ENCODE measurements at regions not wholly inside any gene's neighbourhood (a gene's known extent, or its start where the extent isn't known, plus 50 kb on each side); places are given as distances from the start of the nearest gene placed in this dataset.
"Not testable (repeated sequence)": the region's sequence is repeated elsewhere in the genome, so short reads cannot be mapped to it uniquely, and the experiment has no call there.

- DNase-seq (ENCODE audit: low spot score): no peak
These were observed 87.5 kb upstream of the ARID1B start for GRCh38 chr6:156689656-156690055.

- DNase-seq (ENCODE audit: low spot score): no peak
These were observed 88.6 kb upstream of the ARID1B start for GRCh38 chr6:156688620-156688971.

DNA sequence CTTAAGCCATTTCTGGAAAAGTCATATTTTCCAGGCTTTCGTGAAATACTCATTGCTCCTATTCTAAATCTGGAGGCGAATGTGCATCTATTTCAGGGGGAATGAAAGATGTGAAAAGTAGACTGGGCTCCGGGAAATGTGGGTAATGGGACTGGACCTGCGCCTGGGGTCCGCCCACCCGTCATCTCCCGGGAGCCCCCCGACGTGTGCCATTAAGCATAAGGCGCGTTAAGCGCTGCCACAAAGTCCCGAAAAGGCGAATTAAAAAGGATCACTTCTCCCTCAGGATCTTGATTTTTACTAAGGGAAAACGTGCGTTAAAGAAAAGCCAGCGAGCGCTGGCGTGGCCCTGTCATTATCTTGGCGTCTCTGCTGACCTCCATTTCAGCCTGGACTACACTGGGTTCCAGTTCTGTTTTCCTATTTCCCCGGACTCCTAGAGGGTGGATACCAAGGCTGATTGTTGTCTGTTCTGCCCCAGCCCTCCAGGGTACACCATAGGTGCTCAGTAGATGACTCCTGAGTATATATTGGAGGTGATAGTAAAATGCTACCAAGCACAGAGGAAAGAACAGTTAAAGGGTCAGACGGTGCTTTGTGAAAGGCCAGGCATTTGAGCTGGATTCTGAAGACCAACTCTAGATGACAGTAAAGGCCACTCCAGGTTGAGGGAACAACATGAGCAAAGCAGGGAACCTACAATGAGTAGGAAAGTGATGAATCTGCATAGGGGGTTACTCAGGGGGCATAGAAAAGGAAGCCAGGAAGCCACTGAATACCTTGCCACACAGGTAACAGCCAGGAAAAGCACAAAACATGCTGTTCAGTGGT lies 89.2 kb upstream of the ARID1B start:
- DNase-seq (ENCODE audit: low spot score): peak; percentile 55

GRCh38 chr6:156686995-156687788 lies 90.0 kb upstream of the ARID1B start:
- DNase-seq (ENCODE audit: low spot score): peak; percentile 82

GRCh38 chr6:156686301-156686994 lies 90.7 kb upstream of the ARID1B start:
- peak; percentile 81 for DNase-seq (ENCODE audit: low spot score)

DNA sequence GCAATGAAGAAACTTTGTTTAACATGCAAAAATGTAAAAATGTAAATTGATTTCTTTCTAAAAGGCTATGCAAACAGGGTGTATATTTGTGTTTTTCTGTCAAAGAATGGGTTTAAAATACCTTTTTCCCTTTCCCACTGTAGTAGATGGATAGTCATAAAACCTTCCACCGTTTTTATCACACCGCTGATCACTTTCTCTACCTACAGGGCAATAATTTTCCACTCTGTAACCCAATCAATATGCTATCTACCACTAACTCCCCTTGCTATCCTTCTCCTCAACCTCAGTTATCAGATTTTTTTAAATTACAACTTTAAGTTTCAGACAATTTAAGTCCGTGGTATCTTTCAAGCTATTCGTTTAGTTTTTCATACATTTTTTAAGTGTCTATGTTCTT lies 91.4 kb upstream of the ARID1B start:
- no peak for DNase-seq (ENCODE audit: low spot score)

- DNase-seq (ENCODE audit: low spot score): no peak
These were observed 93.4 kb upstream of the ARID1B start for GRCh38 chr6:156683821-156684220.

DNA sequence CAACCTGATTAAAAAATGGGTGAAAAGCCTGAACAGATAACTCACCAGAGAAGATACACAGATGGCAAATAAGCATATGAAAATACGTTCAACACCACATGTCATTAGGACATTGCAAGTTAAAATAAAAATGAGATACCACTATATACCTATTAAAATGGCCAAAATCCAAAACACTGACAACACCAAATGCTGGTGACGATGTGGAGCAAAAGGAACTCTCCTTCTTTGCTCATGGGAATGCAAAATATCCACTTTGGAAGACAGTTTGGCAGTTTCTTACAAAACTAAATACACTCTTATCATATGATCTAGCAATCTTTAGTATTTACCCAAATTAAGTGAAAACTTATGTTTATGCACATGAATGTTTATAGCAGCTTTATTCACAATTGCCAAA lies 100.5 kb upstream of the ARID1B start:
- DNase-seq (ENCODE audit: low spot score): no peak

- no peak for DNase-seq (ENCODE audit: low spot score)
These were observed 103.0 kb upstream of the ARID1B start for GRCh38 chr6:156674197-156674596.

DNA sequence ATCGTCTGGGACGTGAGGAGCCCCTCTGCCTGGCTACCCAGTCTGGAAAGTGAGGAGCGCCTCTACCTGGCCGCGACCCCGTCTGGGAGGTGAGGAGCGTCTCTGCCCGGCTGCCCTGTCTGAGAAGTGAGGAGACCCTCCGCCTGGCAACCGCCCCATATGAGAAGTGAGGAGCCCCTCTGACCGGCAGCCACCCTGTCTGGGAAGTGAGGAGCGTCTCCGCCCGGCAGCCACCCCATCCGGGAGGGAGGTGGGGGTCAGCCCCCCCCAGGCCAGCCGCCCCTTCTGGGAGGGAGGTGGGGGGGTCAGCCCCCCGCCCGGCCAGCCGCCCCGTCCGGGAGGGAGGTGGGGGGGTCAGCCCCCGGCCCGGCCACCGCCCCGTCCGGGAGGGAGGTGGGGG lies 107.1 kb upstream of the ARID1B start:
- not testable (repeated sequence) for DNase-seq (ENCODE audit: low spot score)

- peak; percentile 83 for DNase-seq (ENCODE audit: low spot score)
These were observed 115.1 kb upstream of the ARID1B start for GRCh38 chr6:156662025-156662445.

DNA sequence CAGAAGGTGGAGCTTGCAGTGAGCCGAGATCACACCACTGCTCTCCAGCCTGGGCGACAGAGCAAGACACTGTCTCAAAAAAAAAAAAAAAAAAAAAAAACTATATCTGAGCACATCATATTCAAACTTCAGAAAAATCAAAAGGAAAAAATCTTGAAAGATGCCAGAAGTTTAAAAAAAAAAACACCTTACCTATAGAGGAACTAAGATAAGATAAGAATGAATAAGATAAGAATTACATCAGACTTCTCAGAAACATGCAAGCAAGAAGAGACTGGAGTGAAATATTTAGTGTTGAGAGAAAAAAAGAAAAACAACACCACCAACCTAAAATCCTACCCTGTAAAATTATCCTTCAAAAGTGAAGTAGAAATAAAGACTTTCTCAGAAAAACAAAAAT lies 116.8 kb upstream of the ARID1B start:
- DNase-seq (ENCODE audit: low spot score): no peak

DNA sequence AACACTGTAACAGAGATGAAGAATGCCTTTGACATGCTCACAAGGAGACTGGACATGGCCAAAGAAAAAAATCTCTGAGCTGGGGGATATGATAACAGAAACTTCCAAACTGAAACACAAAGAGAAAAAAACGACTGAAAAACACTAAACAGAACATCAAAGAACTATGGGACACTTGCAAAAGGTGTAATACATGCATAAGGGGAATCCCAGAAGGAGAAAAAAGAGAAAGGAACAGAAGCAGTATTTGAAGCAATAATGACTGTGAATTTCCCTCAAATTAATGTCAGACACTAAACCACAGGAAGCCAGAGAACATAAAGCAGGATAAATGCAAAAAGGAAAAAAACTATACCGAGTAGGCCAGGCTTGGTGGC lies 117.4 kb upstream of the ARID1B start:
- no peak for DNase-seq (ENCODE audit: low spot score)

DNA sequence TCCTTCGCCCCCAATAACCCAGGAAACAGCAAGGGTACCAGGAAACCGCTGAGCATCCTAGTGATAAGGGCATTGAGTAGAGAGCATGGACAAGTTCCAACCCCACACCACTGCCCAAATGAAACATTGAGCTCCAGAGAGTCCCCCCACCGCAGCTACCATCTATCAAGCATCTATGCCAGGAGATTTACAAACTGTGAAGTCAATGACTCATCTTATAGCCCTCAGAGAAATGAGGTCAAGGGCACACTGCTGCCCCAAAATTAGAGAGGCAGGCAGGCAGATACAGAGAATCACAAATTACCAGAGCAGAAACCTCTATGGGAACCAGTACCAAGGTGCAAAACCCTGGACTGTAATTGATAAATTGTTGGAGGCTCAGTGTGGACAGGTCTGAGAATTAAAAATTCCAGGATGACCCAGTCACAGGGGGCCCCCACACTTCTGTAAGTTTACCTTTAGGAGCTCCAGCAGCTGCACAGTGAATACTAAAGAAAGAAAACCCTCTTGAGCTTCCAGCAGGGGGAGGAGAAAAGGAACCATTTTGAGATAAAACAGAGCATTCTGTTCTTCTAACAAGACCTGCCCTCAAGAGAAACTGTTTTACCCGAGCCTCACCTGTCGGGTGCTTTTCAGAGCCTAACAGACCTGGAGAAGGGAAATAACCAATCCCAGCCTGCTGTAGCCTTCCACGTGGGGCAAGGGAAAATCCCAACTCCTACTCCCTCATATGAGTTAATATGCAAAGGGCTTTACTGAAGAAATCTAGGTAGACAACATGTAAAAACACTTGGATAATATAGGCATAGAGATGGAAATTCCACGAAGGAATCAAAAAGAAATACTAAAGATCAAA lies 118.0 kb upstream of the ARID1B start:
- no peak for DNase-seq (ENCODE audit: low spot score)

DNA sequence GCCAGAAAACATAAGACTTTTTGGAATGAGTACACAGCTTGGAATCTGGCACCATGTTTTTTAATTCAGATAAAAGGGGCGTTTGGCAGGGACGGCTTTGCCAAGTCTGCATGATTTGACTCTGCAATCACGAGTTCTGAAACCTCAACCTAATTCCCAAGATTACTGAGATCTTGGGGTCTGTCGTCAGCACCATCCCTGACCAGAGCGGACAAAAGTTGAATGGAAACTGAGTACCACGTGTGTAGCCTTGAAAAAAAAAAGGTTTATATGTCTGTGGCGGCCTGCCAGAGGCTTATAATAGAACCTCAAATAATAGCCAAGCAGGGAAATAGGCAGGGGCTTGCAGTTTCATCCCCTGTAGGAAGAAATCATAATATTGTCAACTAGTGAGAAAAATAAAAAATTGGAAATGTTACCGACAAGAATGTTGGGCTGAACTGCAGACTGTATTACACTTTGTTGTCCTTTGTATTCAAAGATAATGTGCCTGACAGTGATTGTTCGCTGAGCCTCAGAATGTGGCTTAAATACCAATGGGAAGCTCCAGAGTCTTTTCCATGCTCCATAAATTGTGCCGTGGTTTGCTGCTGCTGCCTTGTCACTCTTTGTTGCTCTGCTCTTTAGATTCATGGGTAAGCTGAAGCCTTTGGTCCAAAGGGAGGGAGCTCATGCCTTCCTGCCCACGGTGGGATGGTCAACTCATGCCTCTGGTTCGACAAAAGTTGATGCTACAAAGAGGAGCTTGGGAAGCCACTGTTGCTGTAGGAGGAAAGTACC lies 118.8 kb upstream of the ARID1B start:
- no peak for DNase-seq (ENCODE audit: low spot score)

DNA sequence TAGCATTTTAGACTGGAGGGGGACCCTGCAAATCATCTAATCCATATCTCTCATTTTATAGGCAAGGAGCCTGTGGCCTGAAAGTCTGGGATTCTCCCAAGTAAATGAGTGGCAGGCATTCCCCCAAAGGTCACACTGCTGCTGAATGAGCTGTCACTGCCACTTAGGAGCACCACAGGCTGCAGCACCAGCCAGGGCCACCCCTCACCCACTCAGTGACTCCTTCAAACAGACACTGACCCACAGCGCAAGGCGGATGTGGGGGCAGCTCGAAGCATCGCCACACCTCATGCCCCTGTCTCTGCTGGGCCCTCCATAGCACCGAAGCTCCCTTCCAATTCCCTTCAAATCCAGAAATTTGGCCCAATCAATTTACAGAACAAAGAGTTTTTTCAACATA lies 119.9 kb upstream of the ARID1B start:
- DNase-seq (ENCODE audit: low spot score): no peak

DNA sequence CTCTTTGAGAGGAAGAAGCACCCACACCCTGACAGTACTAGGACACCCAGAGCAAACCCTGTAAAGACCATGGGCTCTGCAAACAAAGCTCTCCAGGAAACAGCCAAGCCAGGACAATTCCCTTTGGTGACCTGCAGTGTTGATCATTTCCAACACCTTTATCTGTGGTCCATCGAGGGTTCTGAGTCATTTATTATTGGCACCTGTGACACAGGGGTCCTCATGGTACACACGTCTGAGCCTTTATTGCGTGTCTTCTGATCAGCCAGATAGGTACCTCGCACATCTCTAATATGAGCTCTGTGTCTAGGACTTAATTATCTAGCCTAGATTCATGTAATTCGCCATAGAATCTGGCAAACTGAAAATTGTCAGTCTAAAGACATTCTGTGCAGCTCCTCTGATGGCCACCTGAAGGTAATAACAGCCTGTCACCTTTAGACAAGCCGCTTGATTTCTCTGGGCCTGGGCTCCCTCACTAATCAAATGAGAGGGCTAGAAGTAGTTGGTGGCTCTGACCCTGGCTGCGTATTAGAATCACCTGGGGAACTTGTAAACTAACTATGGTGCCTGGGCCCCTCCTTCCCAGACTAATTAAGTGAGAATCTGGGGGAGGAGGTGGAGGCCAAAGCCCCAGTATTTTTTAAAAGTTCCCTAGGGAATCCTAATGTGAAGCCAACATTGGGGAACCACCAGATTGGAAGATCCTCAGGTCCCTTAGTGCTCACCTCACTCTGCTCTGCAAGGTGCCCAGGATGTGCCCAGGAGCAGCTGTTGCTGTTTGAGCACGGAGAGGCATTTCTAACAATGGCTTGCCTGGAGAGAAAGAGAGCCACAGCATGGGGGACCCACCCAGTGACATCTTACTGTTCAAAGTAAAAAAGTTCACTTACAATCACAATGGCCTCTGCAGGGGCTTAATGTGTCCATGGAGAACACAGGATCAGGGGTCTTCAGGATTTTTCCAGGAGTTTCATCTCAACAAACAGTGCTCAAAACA lies 122.0 kb upstream of the ARID1B start:
- DNase-seq (ENCODE audit: low spot score): no peak

DNA sequence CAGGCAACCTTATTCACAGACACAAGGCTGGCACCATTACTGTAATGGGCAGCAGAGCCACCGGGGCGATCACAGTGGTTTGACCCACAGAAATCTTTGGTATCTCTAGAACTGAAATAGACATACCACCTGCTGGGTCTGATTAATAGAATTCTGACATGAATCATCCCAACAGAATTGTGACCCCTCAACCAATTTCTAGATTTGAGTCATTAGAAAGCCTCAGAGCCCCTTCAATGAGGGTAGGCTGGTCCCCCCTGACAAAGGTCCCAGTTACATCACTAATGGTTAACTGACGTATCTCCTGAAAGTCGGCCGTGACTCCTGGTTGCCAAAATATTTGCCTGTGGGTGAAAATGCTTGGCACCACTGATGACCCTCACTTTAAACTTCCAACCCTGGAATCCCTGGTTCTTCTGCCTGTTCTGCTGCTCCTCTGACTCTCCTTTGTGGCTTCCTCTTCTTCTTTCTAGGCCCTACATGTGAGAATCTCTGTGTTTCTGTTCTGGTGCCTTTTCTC lies 124.9 kb upstream of the ARID1B start:
- DNase-seq (ENCODE audit: low spot score): no peak

DNA sequence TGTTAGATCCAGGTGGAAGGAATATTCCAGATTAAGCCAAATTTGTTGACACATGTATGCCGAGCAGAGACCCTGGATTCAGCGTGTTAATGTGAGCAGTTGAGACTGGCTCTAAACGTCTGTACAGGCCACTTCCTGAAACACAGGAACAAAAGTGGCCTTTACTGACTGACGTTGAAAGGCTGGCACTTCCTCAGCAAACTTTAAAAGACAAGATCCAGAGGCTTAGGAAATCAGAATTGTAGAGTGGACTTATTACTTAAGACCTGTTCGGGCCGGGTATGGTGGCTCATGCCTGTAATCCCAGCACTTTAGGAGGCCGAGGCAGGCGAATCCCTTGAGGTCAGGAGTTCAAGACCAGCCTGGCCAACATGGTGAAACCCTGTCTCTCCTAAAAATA lies 125.7 kb upstream of the ARID1B start:
- no peak for DNase-seq (ENCODE audit: low spot score)
